ENCODE measurements at regions not wholly inside any gene's neighbourhood (a gene's known extent, or its start where the extent isn't known, plus 50 kb on each side); places are given as distances from the start of the nearest gene placed in this dataset.
A peak's percentile ranks its signal among the peaks of the same experiment; 100 is the strongest.

GRCh38 chr3:107934808-107935207 is 156.0 kb downstream of the CD47 start:
- no peak for TF ChIP-seq CTCF (IDR thresholded peaks at IDR 0.05)

- TF ChIP-seq CTCF (IDR thresholded peaks at IDR 0.05): no peak
Observed at GRCh38 chr3:107933450-107933849, 157.4 kb downstream of the CD47 start.

GRCh38 chr3:107931326-107931725 is 159.5 kb downstream of the CD47 start:
- no peak for TF ChIP-seq CTCF (IDR thresholded peaks at IDR 0.05)

- no peak for TF ChIP-seq CTCF (IDR thresholded peaks at IDR 0.05)
Observed at GRCh38 chr3:107929088-107929487, 161.7 kb downstream of the CD47 start.

- no peak for TF ChIP-seq CTCF (IDR thresholded peaks at IDR 0.05)
Observed at GRCh38 chr3:107928084-107928445, 162.8 kb downstream of the CD47 start.

- peak; percentile 98 for TF ChIP-seq CTCF (IDR thresholded peaks at IDR 0.05)
Observed at GRCh38 chr3:107927361-107928083, 163.3 kb downstream of the CD47 start.

GRCh38 chr3:107925851-107926250 is 165.0 kb downstream of the CD47 start:
- TF ChIP-seq CTCF (IDR thresholded peaks at IDR 0.05): no peak

GRCh38 chr3:107921038-107921437 is 169.8 kb downstream of the CD47 start:
- no peak for TF ChIP-seq CTCF (IDR thresholded peaks at IDR 0.05)

Measured in LNCAP (cell line).